Stimulated activated CD4-positive, alpha-beta T cell treated with anti-CD3 and anti-CD28 coated beads, Interleukin-4, amount 100 ng/mL, for 4 hours (primary cell): ENCODE measurements at regions not wholly inside any gene's neighbourhood (a gene's known extent, or its start where the extent isn't known, plus 50 kb on each side); places are given as distances from the start of the nearest gene placed in this dataset.
"Not testable (repeated sequence)": the region's sequence is repeated elsewhere in the genome, so short reads cannot be mapped to it uniquely, and the experiment has no call there.

Experiments
- DNase-seq, 2 experiments: peaks; one replicate each; pipeline ENCODE4 v3.0.0-alpha.2; 2020

DNA sequence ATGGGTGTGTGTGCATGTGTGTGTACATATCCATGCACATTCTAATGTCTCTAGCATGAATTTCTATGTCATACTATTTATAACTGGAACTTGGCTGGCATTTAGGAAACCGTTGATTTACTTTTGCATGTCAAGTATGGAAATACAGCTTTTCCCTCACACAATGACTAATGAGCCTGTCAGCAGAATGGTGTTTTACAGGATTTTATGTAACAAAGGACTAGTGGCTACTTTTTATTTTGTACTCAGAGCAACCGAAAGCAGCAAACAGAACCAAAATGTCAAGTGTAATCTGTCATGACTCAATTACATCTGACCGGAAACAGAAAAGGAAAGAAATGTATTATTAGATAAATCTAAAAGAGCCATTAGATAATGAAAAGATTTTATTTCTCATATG lies 1911.5 kb upstream of the AGA start:
- DNase-seq: no peak

DNA sequence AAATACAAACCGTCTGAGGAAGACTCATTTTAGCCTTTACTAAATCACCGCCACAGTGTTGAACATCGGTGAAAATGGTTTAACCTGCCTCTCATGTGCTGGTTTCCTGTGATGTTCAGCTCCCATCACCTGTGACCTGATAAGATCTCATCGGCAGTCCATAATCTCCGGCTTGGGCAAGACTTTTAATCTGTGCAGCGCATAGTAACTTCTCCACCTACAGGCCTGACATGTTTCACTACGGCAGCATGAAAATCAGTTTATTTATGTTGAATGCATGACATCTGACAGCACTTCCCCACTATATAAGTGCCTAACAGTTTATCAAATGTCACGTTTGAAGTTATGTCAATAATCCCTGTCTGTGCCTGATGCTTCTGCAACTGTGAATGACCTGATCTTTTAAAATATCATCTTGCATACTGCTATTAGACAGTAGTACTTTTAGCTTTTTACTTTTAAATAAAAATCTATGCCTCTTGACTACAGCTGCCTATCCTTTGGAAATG lies 1919.8 kb upstream of the AGA start:
- no peak for DNase-seq

DNA sequence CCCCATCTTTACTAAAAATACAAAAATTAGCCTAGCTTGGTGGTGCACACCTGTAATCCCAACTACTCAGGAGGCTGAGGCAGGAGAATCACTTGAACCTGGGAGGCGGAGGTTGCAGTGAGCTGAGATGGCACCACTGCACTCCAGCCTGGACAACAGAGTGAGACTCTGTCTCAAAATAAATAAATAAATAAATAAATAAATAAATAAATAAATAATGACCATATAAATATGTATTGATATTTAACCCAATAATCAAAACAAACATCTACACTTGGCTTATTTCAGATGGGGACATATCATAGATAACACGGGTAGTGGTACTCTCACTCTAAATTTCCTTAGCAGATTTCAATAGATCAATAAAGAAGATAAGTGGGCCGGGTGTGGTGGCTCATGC lies 1923.7 kb upstream of the AGA start:
- DNase-seq: not testable (repeated sequence)

DNA sequence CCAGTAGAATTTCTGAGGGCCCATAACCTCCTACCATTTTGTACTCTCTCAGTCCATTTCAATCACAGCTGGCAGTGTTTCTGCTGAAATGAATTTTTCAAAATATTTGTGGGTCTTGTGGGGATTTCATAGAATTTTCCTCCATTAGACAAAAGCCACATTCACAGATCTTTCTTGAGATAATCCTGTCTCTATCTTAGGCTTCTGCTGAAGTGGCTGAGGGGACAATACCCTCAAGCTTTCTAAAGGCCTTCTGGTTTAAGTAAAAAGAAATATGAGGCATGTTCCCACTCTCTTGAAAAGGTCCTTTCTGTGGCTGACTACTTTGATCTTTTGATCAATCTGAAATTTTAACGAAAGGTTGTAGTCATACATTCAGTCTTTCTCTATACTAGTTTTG lies 1930.0 kb upstream of the AGA start:
- DNase-seq: no peak

DNA sequence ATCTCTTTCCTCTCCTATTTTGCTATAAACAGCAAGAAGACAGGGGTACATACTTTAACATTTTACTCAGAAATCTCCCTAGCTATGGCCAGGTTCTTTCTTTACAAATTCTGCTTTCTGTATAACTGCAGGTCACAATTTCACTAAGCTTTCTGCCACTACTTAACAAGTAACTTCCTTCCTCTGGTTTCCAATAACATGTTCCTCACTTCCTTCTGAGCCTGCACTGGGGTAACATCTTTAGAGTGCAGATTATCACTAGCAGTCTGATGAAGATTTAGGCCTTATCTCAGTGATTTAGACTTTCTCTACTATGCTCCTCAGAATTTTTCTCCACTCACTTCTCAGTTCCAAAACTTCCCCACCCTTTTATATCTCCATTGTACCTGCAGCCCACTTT lies 1930.5 kb upstream of the AGA start:
- DNase-seq: no peak

DNA sequence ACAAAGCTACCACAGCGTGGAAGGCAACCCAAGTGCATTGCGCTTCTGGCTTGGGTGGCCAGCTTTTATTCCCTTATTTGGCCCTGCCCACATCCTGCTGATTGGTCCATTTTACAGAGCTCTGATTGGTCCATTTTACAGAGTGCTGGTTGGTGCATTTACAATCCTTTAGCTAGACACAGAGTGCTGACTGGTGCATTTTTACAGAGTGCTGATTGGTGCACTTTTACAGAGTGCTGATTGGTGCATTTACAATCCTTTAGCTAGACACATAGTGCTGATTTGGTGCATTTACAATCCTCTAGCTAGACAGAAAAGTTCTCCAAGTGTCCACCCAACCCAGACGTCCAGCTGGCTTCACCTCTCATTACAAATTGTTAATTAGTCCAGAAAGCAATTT lies 1936.6 kb upstream of the AGA start:
- not testable (repeated sequence) for DNase-seq

DNA sequence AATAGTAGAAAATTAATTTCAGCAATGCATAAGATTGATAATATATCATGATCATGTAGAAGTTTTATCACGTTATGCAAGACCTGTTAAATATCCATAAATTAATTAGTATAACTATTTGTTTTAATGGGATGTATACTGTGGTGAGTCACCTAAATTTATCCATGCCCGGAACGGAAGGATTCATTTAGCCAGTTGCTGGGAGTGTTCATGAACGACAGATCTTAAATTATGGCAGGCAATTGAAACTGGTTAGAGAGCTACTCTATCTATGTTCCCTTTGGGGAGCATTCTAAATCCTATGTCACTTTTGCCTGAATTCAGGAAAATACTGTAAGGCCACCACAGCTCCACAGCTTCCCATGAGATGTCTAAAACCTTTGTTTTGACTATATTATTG lies 1950.5 kb upstream of the AGA start:
- DNase-seq: no peak

DNA sequence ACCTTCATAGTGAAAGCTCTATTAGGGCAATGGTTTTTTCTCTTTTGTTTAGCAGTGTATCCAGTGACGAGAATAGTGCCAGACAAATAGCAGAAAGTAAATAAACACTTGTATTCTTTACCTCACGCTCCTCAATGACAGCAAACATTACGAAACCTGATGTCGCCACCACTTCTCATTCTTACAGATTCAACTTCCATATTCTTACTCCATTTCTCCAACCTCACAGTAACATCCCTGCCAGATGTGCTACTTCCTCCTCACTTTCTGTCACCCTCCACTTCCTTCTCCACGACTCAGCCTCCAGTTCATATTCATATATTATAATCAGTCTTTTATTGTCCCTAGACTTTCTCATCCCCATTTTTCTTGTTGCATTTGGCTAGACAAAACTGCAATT lies 1956.2 kb upstream of the AGA start:
- no peak for DNase-seq

DNA sequence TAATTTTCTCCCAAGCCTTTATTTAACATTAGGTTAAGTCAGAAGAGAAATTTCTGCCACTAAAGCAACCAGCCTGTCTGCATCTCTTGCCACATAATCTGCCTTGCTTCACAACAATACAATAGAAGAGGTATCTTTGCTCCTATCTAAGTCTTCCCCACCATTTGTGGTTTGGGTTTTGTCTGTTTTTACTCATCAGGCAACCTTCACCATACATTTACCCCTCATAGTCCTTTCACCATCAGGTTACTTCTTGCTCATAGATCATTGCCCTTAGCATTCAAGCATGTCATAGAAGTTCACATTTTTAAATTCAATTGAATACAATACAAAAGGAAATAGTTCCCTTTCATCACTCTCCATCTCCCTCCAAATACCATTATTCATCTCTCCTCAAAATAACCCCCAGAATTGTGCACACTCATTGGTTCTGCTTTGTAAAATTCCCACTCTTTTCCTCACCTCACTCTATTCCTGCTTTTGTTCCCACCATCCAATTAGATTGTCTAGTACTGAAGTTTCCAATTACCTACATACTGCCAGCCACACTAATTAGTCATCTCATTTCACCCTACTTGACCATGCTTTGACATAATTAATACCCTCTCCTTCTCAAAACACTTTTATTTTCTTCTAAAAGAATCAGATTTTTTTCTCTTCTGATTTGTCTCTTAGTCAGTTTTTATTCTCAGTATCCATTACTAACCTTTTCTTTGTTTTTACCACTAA lies 1957.0 kb upstream of the AGA start:
- DNase-seq: no peak

DNA sequence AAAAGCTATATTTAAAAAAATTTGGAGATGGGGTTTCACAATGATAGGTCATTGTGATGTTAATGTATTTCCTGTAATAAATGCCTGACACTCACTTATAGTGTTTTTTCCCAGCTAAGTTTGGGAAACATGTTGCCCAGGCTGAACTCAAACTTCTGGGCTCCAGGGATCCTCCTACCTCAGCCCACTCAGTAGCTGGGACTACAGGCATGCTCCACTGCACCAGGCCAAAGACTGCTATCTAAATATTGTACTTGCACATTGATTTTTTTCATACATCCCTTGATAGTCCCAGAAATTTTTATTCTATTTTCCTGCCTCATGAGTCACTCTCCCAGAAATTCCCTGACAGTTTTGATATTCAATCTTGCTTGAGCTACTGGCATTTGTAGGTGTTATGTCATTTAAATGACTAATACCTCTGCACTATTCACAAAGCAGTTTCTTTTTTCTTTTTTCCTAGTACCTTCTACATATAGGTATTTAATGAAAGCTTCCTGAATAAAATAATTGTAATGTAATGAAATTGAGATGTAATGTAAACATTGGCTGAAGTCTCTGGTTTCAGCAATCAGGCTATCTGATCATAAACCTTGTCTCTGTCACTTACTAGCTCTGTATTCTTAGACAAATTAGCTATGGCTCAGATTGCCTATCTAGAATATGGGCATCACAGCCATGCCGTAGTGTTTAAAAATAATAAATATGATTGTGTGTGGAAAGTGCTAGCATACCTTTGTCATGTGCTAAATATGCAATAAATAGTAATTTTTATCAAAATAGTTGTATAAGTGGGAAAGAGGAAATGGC lies 1973.0 kb upstream of the AGA start:
- no peak for DNase-seq

DNA sequence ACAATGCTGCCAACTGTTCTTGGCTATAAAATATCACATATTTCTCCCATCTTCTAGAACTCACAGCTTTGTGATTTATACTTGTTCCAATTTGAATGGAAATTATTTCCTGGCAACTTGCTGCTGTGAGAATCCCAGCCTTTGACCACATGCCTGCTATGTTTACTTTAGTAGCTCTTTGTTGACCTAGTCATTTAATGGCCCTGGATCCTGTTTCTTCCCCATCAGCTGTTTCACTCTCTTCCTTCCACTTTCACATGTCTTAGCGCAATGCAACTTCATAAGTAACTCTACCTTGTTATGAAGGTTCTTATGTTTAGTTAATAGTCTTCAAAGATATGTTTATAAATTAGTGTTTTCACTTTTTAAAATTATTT lies 1973.6 kb upstream of the AGA start:
- no peak for DNase-seq

DNA sequence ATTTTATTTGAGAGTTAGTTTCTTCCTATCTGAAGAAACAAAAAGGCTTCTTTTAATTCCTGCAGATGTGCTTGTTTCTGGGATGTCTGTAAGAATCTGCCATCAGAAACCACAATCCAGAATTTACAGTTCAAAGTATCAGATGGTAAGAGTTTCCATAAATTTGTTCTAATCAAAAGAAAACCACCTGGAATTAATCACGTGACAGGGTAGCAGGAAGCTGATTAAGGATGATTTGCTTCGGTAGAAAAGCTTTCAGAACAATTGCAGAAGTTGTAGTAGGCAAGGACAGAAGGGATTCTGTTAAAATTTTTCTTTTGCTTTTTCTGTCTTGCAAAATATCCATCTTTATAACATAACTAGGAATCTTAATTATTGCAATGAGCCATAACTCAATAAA lies 1975.1 kb upstream of the AGA start:
- no peak for DNase-seq

DNA sequence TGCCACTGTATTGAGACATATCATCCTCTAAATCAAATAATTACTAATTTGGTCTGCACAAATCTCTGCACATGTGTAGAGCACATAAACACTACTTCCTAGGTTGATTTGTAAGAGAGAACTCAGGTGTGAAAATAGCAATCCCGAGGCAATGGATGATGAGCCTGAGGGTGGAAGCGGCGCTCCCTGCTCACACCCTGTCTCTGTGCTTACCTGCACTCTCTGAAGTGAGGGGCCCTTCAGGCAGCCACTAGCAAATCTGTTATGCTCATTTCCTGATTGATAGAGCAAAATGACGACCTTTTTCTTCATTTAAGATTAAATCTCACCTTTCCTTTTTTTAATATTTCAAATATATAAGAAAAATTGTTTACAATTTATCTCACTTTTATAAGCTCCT lies 1995.7 kb upstream of the AGA start:
- no peak for DNase-seq

DNA sequence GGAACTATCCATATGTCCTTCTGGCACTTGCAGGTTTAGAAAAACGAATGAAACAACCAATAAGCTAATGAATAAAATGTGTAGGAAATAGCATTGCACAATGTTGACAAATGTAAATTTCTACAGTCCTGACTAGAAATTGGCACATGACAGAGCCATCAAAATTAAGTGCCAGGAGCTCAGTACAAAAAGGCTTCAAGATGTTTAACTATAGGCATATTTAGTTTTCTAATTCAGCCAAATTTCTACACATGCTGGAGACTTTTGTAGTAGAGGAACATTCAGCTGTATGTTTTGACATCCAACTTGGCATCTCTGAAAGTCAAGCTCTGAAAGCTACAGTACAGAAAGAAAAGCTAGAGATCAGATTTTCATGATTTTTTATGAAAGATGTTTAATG lies 1999.4 kb upstream of the AGA start:
- no peak for DNase-seq

DNA sequence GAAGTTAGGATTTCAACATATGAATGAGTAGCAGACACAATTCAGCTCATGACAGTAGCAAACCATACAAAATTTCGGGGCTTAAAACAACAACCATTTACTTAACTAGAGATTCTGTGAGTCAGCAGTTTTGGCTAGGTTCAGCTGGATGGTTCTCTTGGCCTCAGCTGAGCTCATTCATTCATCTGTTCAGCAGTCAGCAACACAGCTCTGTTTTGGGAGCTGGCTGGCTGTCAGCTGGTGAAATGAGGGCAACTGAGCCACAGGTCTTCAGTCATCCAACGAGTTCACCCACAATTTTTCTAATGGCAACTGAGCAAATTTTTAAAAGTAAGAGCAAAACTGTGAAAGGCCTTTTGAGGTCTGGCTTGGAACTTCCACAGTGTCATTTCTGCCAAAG lies 2005.1 kb upstream of the AGA start:
- DNase-seq: no peak

DNA sequence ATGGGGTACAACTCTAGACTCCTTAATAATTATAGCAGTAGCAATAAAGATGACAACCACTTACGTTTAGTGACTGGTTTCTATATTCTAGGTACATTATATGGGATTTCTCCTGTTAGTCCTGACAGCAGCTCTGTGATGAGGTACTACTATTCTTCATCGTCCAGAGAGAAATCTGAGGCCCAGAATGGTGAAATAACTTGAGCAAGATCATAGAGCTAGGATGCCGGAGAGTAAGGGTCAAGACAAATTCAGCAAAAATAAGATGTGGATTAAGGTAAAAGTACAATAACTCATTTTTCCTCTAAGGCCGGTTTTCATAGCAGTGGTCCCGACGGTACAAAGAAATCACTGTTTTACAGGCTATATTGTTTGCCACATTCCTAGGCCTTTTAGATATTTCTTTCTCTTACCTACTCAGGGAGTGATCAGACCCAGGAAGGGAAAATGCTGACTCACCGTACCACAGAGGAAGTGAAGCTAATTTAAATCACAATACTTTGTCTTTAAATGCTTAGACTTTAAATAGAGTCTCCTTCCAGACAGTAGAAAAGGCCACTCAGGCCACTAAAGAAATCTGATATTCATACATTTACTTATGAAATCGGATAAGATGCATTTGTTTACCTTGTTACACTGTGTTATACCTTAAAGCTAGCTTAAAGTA lies 2023.0 kb upstream of the AGA start:
- DNase-seq: no peak

DNA sequence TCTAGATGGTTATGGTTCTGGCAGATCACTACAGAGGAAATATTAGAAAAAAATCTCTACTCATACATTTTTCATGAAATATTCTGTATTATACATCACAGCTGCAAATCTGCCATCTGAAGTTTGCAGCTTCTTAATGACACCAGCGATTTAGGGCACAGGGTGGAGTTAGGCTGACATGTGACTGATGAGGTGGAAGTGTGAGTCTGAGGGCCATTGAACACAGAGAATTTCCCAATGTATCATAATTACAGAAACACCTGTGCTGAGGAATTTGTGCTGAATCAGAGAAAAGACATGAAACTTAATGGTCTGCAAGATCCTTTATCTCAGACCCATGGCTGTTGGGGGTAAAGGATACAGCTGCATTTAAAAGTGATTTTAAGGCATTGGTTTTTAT lies 2025.6 kb upstream of the AGA start:
- DNase-seq: no peak

DNA sequence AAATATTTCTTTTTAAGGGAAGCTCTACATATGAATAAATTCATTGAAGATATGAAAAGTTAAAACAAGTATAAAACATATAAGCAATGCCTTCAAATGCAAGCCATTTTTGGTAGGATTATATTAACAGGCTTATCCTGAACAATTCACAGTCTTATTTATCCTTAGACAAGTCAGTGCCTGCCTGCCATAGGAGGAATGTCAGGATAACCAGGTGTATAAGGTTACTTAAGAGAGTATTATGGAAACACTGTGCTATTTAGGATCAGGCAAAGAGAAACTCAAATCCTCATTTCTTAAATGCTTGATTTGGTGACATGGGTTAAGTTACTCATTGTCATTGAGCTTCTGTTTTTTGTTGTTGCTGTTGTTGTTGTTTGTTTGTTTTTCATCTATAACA lies 2029.9 kb upstream of the AGA start:
- DNase-seq: no peak

DNA sequence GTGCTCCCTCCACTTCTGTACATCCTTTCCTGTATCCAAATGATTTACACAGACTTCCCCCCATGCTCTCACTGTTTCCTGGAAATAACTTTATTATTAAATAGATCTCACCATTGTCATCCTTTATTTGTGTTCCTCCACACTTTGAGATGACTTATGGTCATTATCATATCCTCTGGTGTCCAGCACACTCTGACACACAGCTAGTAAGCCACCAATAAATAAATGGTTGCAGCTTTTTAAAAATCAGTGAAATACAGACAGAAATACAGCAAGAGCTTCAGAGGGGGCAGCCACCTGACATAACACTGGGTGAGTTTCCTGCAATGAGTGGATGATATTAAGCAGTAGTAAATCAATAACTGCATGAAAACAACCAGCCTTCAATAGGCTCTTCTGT lies 2036.4 kb upstream of the AGA start:
- no peak for DNase-seq

DNA sequence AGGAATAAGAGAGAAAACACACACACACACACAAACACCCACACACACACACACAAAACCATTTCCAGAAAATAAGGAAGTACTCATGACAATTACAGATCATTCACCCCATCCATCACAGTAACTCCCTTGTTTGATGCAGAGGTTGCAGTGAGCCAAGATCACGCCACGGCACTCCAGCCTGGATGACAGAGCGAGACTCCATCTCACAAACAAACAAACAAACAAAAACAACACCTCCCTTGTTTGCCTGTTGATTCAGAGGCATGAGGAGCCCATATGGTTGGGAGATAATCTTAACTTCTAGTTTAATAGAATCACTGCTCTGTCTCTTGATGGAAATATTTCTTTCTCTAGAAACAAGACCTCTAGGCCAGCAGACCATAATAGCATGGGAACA lies 2043.5 kb upstream of the AGA start:
- DNase-seq: no peak

DNA sequence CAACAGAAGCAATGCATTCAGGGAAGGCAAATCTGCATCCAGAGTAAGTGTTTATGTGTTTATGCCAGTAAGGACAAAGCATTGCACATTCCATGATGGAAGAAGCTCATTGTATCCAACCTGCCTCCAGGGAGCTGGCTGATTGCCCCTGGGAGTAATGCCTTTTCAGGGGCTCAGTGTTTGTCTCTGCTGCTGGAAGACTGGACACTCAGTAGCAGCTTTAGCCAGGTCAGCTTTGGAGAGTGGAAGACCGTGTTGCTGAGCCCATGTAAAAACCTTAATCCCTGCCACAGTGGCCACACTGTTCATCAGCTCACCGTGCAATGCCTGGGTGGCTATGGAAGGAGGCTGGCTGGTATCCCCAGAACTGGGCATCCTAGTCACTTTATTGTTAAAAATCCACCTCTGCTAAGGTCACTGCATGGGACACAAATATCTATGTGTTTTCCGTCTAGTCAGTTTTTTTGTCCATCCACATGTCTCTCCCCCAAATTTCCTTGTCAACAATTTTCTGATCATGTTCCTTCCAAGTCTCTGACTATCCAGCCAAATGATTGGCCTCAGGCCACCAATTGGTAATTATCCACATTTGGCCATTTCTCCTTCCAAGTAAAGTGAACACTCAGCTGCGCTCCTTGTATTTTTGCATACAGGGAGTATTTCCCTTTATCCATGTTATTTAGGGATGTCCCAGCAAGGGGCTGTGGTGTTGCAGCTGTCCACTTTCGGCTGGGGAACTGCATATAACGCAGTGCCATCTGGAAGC lies 2044.5 kb upstream of the AGA start:
- no peak for DNase-seq

DNA sequence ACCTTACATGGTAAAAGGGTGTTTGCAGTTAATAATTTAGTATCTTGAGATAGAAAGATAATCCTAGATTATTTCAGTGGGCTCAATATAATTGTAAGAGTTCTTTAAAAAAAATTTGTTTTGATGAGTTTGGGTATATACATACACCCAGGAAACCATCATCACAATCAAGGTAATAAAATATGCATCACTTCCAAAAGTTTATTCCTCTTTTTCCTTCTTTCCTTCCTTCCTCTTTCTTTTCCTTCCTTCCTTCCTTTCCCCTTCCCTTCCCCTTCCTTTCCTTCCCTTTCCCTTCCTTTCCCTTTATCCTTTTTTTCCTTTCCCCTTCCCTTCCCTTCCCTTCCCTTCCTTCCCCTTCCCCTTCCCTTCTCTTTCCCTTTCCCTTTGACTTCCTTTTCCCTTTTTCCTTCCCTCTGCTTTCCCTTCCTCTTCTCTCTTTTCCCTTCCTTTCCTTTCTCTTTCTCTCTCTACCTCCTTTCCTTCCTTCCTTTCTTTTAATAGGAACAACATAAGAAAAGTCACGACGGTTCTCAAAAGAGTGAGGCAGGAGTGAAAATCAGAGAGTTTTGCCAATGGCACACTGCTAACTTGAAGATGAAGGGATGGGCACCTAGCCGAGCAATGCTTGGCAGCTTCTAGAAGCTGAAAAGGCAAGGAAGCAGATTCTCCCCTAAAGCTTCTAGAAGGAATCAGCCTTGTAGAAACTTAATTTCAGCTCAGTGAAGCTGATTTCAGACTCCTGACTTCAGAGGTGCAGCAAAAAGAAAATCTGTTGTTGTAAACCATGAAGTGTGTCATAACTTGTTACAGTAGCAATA lies 2050.2 kb upstream of the AGA start:
- DNase-seq: no peak
